ENCODE measurements at regions not wholly inside any gene's neighbourhood (a gene's known extent, or its start where the extent isn't known, plus 50 kb on each side); places are given as distances from the start of the nearest gene placed in this dataset.

DNA sequence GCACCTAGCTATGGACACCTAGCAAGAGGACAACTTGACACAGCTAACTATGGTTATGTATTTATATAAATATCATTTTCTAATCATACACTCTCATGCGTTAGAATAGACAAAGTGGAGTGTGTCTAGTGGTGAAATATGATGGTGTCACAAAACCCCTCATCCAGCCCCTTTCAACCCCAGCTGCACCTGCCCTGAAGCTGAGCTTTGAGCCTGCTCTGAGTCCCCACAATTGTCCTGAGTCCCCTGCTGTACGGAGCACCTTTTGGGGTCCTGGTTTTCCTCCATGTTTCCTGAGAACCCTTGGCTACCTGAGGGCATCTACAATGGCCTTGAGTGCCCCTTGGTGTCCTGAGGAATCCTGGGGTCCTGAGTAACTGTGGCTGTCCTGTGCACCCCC is 1072.8 kb downstream of the TMEM121 start:
- no peaks in the 10 kb centered on the region for H3K4me1 ChIP-seq (ENCODE audit: low read depth, poor library complexity, severe bottlenecking)
- TF ChIP-seq, protein P1, sequence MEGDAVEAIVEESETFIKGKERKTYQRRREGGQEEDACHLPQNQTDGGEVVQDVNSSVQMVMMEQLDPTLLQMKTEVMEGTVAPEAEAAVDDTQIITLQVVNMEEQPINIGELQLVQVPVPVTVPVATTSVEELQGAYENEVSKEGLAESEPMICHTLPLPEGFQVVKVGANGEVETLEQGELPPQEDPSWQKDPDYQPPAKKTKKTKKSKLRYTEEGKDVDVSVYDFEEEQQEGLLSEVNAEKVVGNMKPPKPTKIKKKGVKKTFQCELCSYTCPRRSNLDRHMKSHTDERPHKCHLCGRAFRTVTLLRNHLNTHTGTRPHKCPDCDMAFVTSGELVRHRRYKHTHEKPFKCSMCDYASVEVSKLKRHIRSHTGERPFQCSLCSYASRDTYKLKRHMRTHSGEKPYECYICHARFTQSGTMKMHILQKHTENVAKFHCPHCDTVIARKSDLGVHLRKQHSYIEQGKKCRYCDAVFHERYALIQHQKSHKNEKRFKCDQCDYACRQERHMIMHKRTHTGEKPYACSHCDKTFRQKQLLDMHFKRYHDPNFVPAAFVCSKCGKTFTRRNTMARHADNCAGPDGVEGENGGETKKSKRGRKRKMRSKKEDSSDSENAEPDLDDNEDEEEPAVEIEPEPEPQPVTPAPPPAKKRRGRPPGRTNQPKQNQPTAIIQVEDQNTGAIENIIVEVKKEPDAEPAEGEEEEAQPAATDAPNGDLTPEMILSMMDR (conservative IDR thresholded peaks at IDR 0.05; ENCODE audit: low read depth, low read length) = no peak
- no peak overlapping the region for H3K27ac ChIP-seq
- no peaks in the 10 kb centered on the region for H3K36me3 ChIP-seq (ENCODE audit: insufficient read depth)
- no peak overlapping the region for H2AFZ ChIP-seq (ENCODE audit: low read depth)
- H4K20me1 ChIP-seq (ENCODE audit: insufficient read depth) = no peaks in the 10 kb centered on the region
- H3K4me2 ChIP-seq = no peak overlapping the region
- no peak overlapping the region for H3K4me3 ChIP-seq (IDR thresholded peaks at IDR 0.05; ENCODE audit: insufficient read depth, low read depth, low read length)
- no peaks in the 10 kb centered on the region for H3K27me3 ChIP-seq (ENCODE audit: insufficient read depth, low read depth)
- no peaks in the 10 kb centered on the region for H3K79me2 ChIP-seq (ENCODE audit: insufficient read depth, low read depth)
- H3K9ac ChIP-seq = no peak overlapping the region

GRCh38 chr14:106605548-106606448 is 1079.4 kb downstream of the TMEM121 start:
- H3K4me2 ChIP-seq = no peak overlapping the region
- H3K36me3 ChIP-seq (ENCODE audit: insufficient read depth) = no peaks in the 10 kb centered on the region
- TF ChIP-seq, protein P1 (conservative IDR thresholded peaks at IDR 0.05; ENCODE audit: low read depth, low read length) = peak; percentile 61
- H3K4me1 ChIP-seq (ENCODE audit: low read depth, poor library complexity, severe bottlenecking) = no peaks in the 10 kb centered on the region
- H3K9ac ChIP-seq = no peak overlapping the region
- no peaks in the 10 kb centered on the region for H3K27me3 ChIP-seq (ENCODE audit: insufficient read depth, low read depth)
- no peaks in the 10 kb centered on the region for H3K79me2 ChIP-seq (ENCODE audit: insufficient read depth, low read depth)
- no peak overlapping the region for H3K4me3 ChIP-seq (IDR thresholded peaks at IDR 0.05; ENCODE audit: insufficient read depth, low read depth, low read length)
- H4K20me1 ChIP-seq (ENCODE audit: insufficient read depth) = no peaks in the 10 kb centered on the region
- H2AFZ ChIP-seq (ENCODE audit: low read depth) = peak overlapping the region; percentile 30; the same call in 1 of the 2 replicates
- no peak overlapping the region for H3K27ac ChIP-seq

DNA sequence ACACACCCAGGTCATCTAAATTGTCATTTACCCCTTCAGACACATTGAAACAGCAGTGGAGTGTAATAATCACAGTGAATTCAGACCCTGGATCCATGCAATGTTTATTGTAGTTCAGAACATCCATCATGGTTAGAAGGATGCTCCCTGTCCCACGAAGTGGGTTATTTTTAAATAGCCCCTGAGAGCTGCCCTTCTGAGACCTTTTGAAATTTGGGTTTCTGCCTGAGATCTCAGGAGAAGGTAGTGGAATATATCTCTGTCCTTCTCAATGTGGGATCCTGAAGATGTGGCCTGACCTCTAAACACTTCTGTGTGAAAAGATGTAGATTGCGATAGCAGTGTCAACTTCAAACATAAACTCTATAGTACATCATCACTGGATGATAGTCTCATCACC is 1080.6 kb downstream of the TMEM121 start:
- H3K79me2 ChIP-seq (ENCODE audit: insufficient read depth, low read depth) = no peaks in the 10 kb centered on the region
- H3K9ac ChIP-seq = no peak overlapping the region
- no peaks in the 10 kb centered on the region for H4K20me1 ChIP-seq (ENCODE audit: insufficient read depth)
- TF ChIP-seq, protein P1 (conservative IDR thresholded peaks at IDR 0.05; ENCODE audit: low read depth, low read length) = no peak
- no peaks in the 10 kb centered on the region for H3K27me3 ChIP-seq (ENCODE audit: insufficient read depth, low read depth)
- no peak overlapping the region for H3K4me3 ChIP-seq (IDR thresholded peaks at IDR 0.05; ENCODE audit: insufficient read depth, low read depth, low read length)
- no peak overlapping the region for H3K4me2 ChIP-seq
- H3K36me3 ChIP-seq (ENCODE audit: insufficient read depth) = no peaks in the 10 kb centered on the region
- H3K27ac ChIP-seq = no peak overlapping the region
- H3K4me1 ChIP-seq (ENCODE audit: low read depth, poor library complexity, severe bottlenecking) = no peaks in the 10 kb centered on the region
- no peak overlapping the region for H2AFZ ChIP-seq (ENCODE audit: low read depth)

DNA sequence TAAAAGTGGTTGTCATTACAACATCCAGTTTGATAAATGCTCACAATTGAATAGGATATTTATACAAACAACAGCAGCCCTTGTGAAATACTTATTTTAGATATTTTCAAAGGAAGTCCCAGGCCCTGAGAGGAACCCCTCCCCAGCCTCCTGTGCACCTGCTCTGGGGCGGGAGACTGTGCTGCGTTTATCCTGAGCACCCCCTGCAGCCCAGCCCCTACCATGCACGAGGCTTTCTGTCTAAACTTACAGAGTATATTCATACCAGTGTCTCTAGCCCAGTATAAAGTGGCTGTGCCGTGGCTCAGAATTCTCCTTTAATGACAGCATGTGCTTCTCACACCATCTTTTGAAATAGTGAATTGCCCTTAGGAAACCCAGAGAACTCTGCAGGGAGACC is 1084.3 kb downstream of the TMEM121 start:
- Histone ChIP-seq H3K4me3 (IDR thresholded peaks at IDR 0.05; ENCODE audit: insufficient read depth, low read depth, low read length) (no peak overlapping the region), H2AFZ (ENCODE audit: low read depth) (no peak overlapping the region), H3K9ac (no peak overlapping the region), H3K4me2 (no peak overlapping the region), H3K27ac (no peak overlapping the region), H3K36me3 (ENCODE audit: insufficient read depth) (no peaks in the 10 kb centered on the region), H3K4me1 (ENCODE audit: low read depth, poor library complexity, severe bottlenecking) (no peaks in the 10 kb centered on the region), H3K79me2 (ENCODE audit: insufficient read depth, low read depth) (no peaks in the 10 kb centered on the region), H3K27me3 (ENCODE audit: insufficient read depth, low read depth) (no peaks in the 10 kb centered on the region), H4K20me1 (ENCODE audit: insufficient read depth) (no peaks in the 10 kb centered on the region)
- TF ChIP-seq, protein P1 (conservative IDR thresholded peaks at IDR 0.05; ENCODE audit: low read depth, low read length) = no peak
